HG03139 (cell line): ENCODE measurements at regions not wholly inside any gene's neighbourhood (a gene's known extent, or its start where the extent isn't known, plus 50 kb on each side); places are given as distances from the start of the nearest gene placed in this dataset.

Experiments
- ATAC-seq: cut with Tn5 transposase; IDR thresholded peaks from one replicate; pipeline ENCODE4 v1.9.1; 2021; ENCODE audit not compliant: unreplicated experiment

GRCh38 chr13:71090990-71091389 is 776.0 kb downstream of the DACH1 start:
- ATAC-seq: no peak

GRCh38 chr13:71089056-71089455 is 777.9 kb downstream of the DACH1 start:
- no peak for ATAC-seq

GRCh38 chr13:71087432-71087831 is 779.6 kb downstream of the DACH1 start:
- ATAC-seq: no peak

- no peak for ATAC-seq
Measured at GRCh38 chr13:71087006-71087405, 780.0 kb downstream of the DACH1 start.

- no peak for ATAC-seq
Measured at GRCh38 chr13:71082631-71083030, 784.4 kb downstream of the DACH1 start.

GRCh38 chr13:71079638-71080037 is 787.4 kb downstream of the DACH1 start:
- no peak for ATAC-seq

- ATAC-seq: no peak
Measured at GRCh38 chr13:71068041-71068440, 799.0 kb downstream of the DACH1 start.

- no peak for ATAC-seq
Measured at GRCh38 chr13:71067165-71067815, 799.7 kb downstream of the DACH1 start.

- no peak for ATAC-seq
Measured at GRCh38 chr13:71056581-71056980, 810.4 kb downstream of the DACH1 start.

- no peak for ATAC-seq
Measured at GRCh38 chr13:71055644-71056043, 811.4 kb downstream of the DACH1 start.

- no peak for ATAC-seq
Measured at GRCh38 chr13:71055047-71055446, 812.0 kb downstream of the DACH1 start.

GRCh38 chr13:71054358-71054757 is 812.6 kb downstream of the DACH1 start:
- peak; percentile 65 for ATAC-seq

GRCh38 chr13:71051573-71051972 is 815.4 kb downstream of the DACH1 start:
- ATAC-seq: no peak

GRCh38 chr13:71046360-71047079 is 820.5 kb downstream of the DACH1 start:
- ATAC-seq: no peak

- ATAC-seq: no peak
Measured at GRCh38 chr13:71045101-71045500, 821.9 kb downstream of the DACH1 start.

- no peak for ATAC-seq
Measured at GRCh38 chr13:71039440-71039839, 827.6 kb downstream of the DACH1 start.

- ATAC-seq: no peak
Measured at GRCh38 chr13:71034018-71034417, 833.0 kb downstream of the DACH1 start.

GRCh38 chr13:71033026-71033425 is 834.0 kb downstream of the DACH1 start:
- no peak for ATAC-seq

GRCh38 chr13:71030784-71031183 is 836.2 kb downstream of the DACH1 start:
- no peak for ATAC-seq

GRCh38 chr13:71028884-71029283 is 838.1 kb downstream of the DACH1 start:
- ATAC-seq: no peak

GRCh38 chr13:71021825-71022422 is 845.1 kb downstream of the DACH1 start:
- no peak for ATAC-seq

- ATAC-seq: no peak
Measured at GRCh38 chr13:71018995-71019394, 848.0 kb downstream of the DACH1 start.
